NCI-H82 treated with DMSO at 0.1 percent for 48 hours (cell line): ENCODE measurements at regions not wholly inside any gene's neighbourhood (a gene's known extent, or its start where the extent isn't known, plus 50 kb on each side); places are given as distances from the start of the nearest gene placed in this dataset.
"Not testable (repeated sequence)": the region's sequence is repeated elsewhere in the genome, so short reads cannot be mapped to it uniquely, and the experiment has no call there.

ENCODE experiments used
- DNase-seq: peaks from one replicate; lab custom pipeline; 2025; ENCODE audit not compliant: unreplicated experiment; lab: John Stamatoyannopoulos, UW

DNA sequence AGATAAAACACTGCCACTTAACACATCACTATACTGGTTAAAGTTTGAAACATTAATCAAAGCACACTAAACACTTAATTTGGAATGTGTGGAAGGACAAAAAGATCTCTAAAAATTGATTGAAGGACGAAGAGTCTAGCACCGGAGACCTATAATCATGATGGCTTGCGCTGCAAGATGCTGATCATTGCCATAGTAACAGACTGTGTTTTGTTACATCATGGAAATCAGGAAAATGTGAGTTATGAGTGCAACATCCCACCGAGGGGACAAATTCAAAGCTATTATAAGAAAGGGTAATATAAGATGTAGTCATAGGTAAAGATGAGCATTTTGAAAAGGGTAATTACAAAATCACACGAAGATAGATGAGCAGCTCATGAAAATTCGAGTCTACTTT lies 278.8 kb upstream of the CTNND2 start:
- no peak for DNase-seq

DNA sequence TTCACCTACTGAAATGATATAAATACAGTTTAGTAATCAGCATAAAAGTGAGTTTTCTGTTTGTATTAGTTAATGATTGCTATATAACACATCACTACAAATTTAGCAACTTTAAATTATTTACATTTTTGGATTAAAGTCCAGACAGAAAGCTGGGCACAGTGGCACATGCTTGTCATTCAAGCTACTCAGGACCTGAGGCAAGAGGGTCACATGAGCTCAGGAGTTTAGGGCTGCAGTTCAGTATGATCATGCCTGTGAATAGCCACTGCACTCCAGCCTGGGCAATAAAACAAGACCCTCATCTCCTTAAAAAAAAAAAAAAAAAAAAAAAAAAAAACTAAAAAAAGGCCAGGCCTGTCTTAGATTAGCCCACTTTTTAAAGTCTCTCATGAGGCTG lies 273.6 kb upstream of the CTNND2 start:
- no peak for DNase-seq

DNA sequence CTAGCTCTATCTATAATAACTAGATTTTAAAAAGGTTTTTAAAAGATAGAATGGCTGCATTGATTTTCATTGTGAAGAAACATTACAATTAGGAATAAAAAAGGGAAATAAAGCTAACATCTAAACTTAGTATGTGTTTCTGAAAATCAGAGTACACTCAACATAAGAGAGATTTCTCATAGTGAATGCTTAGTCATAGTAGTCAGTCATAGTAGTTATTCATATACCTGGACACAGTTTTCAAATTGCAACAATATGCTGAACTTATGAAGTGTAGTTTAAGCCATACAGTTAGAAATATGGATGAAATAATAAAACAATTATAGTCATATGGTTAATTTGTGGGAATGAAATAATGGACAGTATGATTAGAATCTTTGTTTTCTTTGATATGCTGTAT lies 273.0 kb upstream of the CTNND2 start:
- no peak for DNase-seq

DNA sequence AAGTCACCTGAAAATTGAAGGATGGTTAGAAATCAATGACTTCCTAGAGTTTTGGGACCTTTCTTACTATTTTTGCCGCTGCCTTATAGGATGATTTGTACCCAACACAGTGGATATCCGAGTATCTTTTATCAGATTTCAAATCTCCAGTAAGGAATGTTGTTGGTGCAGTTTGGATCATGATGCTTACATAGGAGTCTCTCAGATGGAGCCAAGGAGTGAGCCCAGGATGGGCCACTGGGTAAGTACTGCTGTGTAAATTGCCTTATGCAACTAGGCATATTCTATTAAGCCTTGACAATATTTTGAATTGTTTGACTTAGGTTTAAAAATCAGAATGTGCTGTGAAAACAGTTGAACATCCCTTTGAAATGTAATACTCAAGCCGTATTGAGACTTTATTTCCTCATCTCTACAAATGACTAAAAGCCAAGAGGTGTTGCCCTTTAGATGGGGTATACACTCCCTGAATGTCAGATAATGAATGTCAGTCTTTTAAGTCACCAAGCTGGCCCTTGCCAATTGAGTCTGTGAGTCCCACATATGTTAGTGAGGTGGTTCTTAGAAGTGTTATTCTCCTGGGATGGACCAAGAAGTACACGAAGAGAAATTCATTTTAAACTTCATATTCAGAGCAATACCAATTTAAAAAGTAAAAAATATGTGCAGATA lies 271.8 kb upstream of the CTNND2 start:
- DNase-seq, result no peak

- no peak for DNase-seq
These were observed 270.5 kb upstream of the CTNND2 start for GRCh38 chr5:12174734-12175133.

DNA sequence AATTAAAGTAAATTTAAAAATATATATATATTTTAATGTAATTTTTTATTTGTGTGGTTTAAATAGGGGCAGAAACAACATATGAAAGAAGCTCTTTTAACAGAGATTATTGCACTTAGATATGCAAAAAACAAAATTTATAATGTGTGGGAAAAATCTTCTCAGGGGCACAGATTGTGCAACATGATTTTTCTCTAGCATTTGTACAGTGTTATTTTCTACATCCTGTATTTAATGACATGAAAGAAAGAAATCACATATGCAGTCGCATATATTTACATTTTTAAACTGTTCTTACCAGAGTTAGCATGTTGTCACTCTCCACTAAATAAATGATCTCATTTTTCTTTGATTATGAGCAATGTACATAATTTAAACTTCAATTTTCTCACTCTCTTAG lies 265.3 kb upstream of the CTNND2 start:
- no peak for DNase-seq

- no peak for DNase-seq
These were observed 258.6 kb upstream of the CTNND2 start for GRCh38 chr5:12162863-12163262.

DNA sequence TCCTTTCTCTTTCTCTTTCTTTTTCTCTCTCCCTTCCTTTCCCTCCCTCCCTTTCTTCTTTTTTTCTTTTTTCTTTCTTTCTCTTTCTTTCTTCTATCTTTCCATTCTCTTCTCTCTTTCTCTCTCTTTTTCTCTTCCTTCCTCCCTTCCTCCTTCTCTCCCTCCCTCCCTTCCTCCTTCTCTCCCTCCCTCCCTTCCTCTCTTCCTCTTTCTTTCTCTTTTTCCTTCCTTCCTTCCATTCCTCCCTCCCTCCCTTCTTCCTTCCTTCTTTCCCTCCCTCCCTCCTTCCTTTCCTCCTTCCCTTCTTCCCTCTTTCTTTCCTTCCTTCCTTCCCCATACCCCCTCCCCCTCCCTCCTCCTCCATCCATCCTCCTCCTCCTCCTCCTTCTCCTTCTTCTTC lies 243.3 kb upstream of the CTNND2 start:
- no peak for DNase-seq

DNA sequence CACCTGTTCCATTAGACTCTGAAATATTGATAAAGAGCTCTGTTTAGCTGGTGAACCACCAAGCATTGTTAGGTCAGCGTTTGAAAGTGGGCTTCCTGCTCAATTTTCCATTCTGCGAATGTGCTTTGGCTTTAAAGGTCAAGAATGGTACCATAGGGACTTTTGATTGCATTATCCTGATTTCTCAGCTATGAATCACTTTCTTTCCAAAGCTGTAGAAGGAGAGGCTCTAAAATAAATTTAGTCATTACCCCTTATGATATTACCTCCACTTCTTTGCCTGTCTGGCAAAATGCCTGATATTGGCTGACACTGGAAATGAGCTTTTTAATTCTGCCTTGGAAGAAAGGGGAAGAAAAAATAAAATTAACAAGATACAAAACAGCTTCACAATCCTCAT lies 237.2 kb upstream of the CTNND2 start:
- DNase-seq, result no peak

- DNase-seq, result no peak
These were observed 229.3 kb upstream of the CTNND2 start for GRCh38 chr5:12133520-12133919.

- DNase-seq, result not testable (repeated sequence)
These were observed 226.8 kb upstream of the CTNND2 start for GRCh38 chr5:12131020-12131419.

- DNase-seq, result no peak
These were observed 221.6 kb upstream of the CTNND2 start for GRCh38 chr5:12125895-12126294.

GRCh38 chr5:12119657-12120056 lies 215.4 kb upstream of the CTNND2 start:
- no peak for DNase-seq

DNA sequence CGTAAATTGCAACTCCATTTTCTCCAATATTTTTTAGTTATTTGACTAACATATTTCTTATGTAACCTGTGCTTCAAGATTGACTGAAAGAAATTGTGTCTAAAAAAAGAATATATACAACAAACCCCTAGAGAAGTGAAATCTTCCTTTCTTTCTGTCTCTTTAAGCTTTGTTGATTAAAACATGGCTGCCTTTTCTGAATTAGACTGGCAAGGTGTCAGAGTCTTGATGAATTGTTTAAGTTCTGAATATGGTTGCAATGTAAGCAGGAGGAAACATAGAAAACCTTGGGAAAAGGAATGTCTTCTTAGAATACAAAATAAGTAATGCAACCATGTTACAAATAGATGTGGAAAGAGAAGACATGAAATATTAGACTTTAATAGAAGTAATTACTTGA lies 209.8 kb upstream of the CTNND2 start:
- DNase-seq, result no peak

- no peak for DNase-seq
These were observed 208.8 kb upstream of the CTNND2 start for GRCh38 chr5:12113062-12113461.

GRCh38 chr5:12111261-12111660 lies 207.0 kb upstream of the CTNND2 start:
- no peak for DNase-seq

DNA sequence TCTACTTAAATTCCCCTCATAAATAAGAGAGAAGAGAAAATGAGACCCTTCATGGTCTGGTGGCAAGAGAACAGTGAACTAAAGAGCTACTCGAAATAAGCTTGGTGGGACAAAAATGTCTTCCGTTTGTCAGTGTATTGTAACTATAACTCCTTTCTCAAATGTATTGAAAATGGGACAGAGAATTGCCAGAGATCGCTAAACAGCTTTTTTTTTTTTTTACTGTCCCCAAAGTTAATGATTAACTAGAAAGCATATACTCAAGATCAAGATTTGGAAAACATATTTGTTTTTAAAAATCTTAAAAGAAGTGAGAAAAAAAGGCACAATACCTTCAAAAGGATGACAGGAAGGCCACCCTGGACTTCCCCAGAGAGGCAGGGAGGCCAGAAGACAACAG lies 206.4 kb upstream of the CTNND2 start:
- DNase-seq, result no peak

DNA sequence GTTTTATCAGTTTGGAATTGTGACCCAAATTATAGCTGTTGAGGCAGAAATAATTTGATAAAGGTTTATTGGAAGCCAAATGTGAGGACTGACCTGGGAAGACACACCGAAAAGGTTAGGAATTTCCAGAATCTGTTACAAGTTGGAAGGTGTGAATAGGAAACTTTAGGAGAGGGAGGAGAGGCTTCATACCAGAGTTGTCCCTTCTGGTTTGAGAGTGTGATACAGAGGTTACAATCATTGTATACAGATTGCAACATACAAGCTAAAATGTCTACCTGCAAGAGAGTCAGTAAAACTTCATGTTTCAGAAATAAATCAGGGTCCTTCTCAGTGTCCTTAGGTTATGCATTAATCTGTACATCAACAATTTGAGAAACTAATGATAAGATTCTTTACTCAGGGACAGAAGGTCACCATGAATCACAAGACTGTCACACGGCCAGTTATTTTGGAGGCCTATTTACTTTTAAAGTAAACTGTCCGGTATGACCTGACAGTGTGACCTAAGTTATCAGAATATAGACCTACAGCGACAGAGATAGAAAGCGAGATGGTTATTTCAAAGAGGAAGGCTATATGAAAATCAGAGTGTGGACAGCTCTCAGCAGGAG lies 204.9 kb upstream of the CTNND2 start:
- no peak for DNase-seq

DNA sequence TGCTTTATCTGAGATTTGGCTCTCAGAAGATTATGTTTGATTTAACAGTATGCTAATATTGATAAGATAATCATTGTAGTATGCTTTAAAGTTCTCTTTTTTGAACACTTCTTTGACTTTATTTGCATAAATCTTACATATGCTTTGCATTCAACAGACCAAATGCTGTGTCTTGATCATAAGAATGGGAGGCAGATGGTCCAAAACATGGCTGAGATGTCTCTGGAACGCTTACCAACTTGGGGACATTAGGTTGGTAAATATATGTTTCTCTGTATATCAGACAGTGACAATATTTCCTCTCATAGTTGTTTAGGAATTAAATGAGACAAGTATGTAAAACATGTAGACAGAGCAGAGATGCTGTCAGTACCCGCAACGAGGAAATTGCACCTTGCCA lies 197.9 kb upstream of the CTNND2 start:
- no peak for DNase-seq

GRCh38 chr5:12100542-12100941 lies 196.3 kb upstream of the CTNND2 start:
- no peak for DNase-seq

DNA sequence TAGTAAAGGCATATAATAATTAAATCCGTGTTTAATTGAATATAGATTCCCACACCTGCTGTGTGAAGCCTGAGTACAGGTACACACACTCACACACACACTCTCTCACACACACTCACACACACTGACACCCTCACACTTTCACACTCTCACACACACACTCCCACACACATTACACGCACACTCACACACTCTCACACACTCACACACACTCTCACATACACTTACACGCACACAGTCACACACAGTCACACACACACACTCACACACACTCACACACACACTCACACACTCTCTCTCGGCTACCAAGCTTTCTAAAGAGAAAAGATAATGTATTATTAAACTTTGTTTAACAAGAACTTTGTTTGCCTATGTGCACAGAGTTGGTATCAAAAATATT lies 195.1 kb upstream of the CTNND2 start:
- DNase-seq, result no peak

GRCh38 chr5:12095808-12096281 lies 191.6 kb upstream of the CTNND2 start:
- no peak for DNase-seq

DNA sequence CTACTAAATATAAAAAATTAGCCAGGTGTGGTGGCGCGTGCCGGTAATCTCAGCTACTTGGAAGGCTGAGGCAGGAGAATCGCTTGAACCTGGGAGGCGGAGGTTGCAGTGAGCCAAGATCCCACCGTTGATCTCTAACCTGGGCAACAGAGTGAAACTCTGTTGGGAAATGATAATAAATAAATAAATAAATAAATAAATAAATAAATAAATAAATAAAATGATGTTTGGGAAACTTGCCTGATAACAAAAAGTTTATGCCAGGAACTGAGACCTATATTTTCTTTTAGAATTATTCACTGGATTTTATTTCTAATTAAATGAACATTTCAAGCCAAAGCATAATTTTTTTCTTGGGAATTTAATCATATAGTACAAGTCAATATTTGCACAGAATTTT lies 189.3 kb upstream of the CTNND2 start:
- DNase-seq, result no peak
